ENCODE measurements at regions not wholly inside any gene's neighbourhood (a gene's known extent, or its start where the extent isn't known, plus 50 kb on each side); places are given as distances from the start of the nearest gene placed in this dataset.

DNA sequence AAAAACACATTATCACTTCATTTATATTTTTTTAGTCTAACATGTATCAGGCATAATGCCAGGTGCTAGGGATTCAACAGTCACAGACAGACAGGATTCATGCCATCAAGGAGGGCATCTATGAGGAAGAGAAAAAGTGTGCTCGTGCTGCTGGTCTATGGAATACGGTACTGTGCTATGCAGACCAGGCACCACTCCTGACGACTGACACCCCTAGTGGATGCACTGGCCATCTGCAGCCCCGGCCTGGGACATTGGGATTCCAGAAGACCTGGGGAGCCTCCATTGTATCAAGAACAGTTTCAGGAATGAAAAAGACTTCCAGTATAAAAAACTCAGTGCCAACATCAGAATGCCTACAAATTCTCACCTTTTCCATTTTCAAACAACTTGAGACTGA, 94.0 kb downstream of the KLF12 start:
- DNase-seq = no peak

GRCh38 chr13:74039667-74040066, 94.5 kb downstream of the KLF12 start:
- no peak for DNase-seq

- DNase-seq = no peak
These were observed 95.0 kb downstream of the KLF12 start for GRCh38 chr13:74039154-74039553.

DNA sequence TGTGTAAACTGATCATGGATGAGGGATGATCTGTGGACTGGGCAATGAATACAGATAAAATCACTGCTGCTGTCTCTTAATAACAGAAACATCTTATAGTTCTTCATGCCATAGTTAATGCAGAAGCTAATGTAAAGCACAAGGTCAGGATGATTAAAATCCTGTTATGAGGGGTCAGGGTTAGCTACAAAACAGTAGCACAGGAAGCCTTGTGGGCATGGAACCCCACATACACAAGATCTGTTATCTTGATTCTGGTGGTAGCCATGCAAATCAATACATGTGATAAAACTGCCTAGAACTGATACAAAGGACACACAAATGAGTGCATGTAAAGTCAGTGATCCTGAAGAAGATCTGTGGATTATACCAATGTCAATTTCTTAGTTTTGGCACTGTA, 96.4 kb downstream of the KLF12 start:
- no peak for DNase-seq

DNA sequence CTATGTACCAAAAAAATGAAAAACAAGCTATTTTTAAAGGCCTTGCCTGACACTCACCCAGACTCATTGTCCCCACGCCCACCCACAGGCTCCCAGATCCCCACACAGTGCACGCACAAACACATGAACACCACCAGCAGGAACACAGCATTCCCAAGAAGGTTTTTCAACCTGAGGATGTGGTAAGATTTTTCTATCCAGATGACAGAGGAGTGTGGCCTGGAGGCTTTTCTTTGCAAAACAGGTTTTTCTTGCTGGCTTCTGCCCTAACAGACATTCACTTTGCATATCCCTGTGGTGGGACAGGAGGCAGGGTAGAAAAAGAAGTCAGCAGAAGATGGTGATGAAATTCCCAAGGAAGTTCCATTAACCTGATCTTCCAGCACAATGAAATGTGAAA, 97.8 kb downstream of the KLF12 start:
- peak; percentile 51 for DNase-seq

DNA sequence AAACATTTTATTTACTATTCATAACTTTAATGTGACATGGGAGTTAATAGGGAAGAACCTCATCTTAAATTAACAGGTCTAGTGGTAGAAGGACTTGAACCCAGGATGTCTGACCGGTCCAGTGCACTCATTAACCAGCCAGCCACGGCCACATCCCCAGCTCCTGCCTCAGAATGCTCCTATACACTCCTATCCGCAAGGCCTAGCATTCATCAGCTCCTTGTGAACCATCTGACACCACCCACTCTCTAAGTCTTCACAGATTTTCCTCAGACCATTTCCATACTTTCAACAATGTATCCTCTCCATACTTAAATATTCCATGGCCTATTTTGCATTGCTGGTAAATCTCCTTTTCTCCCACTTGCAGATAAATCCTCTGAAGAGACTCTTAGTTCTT, 98.3 kb downstream of the KLF12 start:
- DNase-seq = no peak

GRCh38 chr13:74032325-74032724, 101.9 kb downstream of the KLF12 start:
- DNase-seq = no peak

DNA sequence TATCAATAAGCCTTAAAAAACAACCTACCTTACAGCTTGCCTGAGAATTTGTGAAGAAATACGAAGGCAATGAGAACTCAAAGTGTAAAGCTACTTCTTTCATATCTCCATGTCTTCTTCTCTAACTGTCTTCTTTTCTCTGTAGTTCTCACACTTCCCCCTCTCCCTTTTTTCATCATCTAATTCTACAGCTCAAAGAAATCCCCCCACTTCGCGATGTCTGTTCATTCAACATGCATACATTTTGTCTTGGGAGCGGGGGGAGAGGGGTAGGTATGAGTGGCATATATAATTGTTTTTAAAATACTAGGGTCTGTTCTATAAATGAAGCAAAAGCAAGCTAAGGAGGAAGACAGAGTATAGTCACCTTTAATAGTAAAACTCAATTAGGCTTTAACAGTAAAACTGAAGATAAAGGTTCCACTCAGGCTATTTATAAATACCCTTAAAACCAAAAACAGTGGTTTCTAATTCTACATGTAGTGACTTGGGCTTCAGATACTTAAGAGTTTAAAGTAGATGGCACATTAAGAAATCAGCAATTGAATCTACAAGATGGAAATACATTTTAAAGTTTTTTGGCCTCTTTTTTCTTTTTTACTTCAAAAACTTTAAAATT, 106.9 kb downstream of the KLF12 start:
- no peak for DNase-seq

DNA sequence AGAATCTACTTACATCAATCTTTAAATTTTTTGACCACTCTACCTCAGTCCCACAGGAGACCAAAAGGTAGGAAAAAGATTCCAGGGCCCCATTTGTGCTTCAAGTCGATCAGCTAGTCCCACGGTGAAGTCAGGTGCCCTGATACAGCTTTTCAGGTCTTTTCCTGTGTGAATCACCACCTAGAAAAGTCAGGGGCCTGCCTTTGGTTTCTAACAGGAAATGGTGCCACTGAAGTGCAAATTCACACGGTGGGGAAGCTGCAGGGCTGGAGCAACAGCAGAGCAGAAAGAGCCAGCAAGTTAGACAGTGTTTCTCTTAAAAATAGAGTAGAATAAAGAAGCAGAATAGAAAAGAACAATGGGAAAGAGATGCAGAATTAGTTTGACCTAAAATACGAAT, 107.5 kb downstream of the KLF12 start:
- no peak for DNase-seq

DNA sequence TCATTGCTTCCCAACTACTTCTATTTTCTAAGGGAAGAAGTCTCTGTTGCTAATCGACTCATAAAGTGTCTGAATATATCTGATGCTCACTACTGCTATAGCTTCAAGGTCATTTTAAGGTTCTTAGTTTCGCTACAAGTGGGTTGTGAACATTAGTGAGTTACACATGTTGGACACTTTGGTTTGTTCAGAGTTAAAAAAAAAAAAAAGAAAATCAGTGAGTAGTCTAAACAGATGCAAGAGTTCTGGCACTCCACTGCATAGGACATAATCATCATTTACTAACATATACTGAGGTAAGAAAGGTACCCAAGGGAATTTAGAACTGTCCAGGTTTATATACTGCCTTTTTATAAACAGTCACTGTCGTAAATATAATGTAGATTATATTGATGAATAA, 108.8 kb downstream of the KLF12 start:
- DNase-seq = no peak

GRCh38 chr13:74024856-74025255, 109.3 kb downstream of the KLF12 start:
- no peak for DNase-seq

DNA sequence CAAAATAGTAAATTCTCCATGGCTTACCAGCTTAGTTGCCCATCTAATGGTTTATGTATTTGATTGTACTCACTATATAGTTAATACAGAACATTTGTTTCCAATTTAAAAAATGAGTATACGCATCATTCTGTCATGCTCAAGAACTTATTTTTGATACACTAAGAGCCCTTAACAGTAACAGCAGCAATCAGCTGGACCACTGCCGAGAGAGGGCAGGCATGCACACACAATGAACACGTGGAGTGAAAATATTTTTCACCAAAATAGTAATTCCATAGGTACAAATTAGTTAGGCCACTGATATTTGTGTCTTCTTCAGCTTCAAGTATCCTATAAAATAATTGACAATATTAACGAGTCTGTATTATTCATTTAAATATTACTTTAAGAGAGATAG, 109.9 kb downstream of the KLF12 start:
- no peak for DNase-seq

- DNase-seq = no peak
These were observed 110.7 kb downstream of the KLF12 start for GRCh38 chr13:74023484-74023883.

DNA sequence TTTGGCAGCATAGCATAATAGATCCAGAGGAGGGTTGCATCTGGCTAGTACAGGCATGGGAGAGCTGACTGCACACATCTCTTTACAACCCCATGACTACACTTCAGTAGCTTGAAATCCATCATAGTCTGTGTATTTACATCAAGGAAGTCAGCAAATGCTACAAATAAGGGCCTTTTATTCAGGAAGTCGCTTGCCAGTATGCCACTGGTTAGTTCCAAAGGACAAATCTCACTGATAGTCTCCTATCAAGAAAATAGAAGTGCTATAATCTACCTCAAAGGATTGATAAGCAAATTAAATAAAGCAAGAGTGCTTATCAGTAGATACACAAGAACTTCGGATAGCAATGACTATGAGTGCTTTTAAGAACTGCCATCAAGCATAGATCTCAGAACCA, 112.7 kb downstream of the KLF12 start:
- DNase-seq = no peak

DNA sequence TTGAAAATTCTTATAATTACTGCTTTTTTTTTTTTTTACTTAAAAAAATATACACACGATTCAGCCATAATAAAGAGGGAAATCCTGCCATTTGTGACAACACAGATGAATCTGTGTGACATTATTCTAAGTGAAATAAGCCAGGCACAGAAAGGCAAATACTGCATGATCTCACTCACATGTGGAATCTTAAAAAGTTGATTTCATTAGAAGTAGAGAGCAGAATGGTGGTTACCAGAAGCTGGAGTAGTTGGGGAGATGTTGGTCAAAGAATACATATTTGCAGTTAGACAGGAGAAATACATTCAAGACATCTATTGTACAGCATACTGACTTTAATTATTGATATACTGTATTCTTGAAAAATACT, 116.2 kb downstream of the KLF12 start:
- DNase-seq = no peak

DNA sequence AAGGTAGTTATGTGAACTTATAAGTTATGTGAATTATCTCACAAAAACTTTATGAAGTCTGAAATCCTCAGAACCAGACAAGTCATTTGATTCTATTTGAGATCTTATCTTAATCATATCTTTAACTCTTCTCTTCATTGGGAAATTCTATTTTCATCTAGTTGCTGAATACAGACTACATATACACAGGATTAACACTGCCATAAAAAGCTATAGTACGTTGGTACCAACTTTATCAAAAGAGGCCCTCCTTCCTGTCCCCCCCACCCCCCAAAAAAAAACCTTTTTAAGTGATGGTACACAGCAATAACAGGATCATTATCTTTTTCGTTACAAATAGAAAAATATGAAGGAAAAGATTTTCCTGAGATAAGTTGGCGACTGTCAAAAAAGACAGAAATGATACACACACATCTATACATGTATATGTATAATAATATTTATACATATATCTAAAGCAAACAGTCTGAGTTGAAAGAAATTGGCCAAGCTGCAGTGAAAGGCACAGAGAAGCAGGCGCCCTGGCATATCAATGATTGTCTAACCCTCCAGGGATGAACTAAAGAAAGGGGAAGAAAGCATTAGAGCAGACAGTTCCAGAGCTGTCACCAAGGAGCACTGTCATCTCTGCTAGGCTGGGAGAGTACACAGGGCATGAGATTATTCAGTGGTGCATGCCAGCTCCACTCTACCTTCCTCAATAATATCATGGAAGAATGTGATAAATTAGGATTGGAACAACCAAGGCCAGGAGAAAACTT, 116.7 kb downstream of the KLF12 start:
- DNase-seq = no peak

- DNase-seq = no peak
These were observed 119.1 kb downstream of the KLF12 start for GRCh38 chr13:74015137-74015536.

DNA sequence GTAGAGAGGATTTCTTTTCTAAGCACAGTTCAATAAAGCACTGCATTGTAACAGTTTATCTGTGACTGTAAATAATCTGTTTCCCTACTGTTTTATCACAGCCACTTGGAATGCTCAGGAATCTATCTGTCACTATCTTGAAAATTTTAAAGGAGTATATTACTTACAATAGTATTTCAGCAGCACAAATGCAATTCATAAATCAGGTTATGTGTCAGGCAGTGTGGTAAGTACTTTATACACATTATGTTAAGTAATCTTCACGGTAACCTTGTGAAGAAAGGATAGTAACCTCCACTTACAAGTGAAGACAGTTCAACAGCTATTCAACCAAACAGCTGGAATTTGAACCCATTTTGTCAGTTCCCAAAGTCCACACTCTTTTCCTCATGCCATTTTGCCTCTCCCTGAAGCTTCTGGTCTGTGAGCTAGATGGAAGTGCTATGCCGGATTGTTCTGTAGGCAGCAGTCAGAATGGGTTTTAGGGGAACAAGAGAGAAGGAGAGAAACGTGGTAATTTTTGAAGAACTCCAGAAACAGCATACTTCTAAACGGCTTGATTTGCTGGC, 125.0 kb downstream of the KLF12 start:
- DNase-seq = no peak

- no peak for DNase-seq
These were observed 127.5 kb downstream of the KLF12 start for GRCh38 chr13:74006666-74007065.

DNA sequence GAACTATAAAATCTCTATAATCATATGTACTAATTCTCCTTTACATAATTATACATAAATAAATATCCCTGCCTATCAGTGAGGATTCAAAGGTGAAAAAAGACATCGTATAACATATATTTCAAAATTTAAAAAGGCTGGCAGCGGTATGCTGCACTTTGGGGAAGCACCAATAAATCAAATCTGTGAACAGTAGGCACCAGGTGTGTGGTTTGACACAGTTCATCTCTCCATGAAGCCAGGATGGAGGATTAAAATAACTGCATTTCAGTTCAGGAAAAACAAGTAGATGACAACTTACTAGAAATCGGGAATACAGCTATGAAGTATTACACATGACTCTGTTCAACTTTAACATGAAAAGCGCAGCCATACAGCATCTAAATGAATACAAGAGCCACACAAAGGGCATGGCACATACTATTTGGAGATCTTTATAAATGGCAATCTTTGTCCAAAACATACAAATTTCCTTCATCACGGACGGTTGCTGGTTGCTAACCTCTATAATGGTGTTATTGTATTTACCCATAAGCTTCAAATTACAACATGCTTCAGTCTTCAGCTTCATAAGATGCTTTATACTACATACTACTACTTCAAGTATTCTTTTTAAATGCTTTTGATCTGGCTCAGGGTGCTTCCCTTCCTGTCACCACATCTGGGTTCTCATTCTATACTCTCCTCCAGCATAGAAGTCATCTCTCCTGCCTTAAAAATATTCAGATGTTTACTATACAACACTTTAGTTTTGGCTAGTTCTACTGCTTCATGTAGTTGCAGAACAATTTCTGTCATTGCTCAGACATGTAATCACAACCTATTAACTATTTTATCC, 128.7 kb downstream of the KLF12 start:
- DNase-seq = no peak

- DNase-seq = no peak
These were observed 130.1 kb downstream of the KLF12 start for GRCh38 chr13:74004109-74004508.

- DNase-seq = no peak
These were observed 130.8 kb downstream of the KLF12 start for GRCh38 chr13:74003374-74003773.

DNA sequence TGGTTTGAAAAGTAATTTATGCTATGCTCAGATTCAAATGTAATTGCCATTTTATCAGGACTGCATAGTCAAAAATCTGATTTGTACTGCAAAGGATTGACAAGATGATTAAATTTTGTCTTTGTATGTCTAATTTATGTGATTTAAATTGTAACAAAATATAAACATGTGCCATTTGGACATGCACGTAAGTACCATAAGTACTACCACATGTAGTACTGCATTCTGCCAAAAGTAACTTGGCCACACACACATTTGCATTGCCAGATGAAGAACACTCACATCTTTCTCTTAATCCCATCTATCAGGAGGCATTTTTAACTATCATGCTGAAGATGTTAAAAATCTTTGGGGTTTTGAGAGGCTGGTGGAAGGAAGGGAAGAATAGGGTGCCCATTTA, 133.3 kb downstream of the KLF12 start:
- DNase-seq = no peak

- no peak for DNase-seq
These were observed 135.6 kb downstream of the KLF12 start for GRCh38 chr13:73998631-73999030.

Measured in NCI-H1048 (cell line).